HG03457 (cell line): ENCODE measurements at regions not wholly inside any gene's neighbourhood (a gene's known extent, or its start where the extent isn't known, plus 50 kb on each side); places are given as distances from the start of the nearest gene placed in this dataset.
"Not testable (repeated sequence)": the region's sequence is repeated elsewhere in the genome, so short reads cannot be mapped to it uniquely, and the experiment has no call there.

Source experiments
- ATAC-seq: cut with Tn5 transposase; IDR thresholded peaks from one replicate; pipeline ENCODE4 v1.9.1; 2021; ENCODE audit warnings: moderate number of reproducible peaks; ENCODE audit not compliant: unreplicated experiment

DNA sequence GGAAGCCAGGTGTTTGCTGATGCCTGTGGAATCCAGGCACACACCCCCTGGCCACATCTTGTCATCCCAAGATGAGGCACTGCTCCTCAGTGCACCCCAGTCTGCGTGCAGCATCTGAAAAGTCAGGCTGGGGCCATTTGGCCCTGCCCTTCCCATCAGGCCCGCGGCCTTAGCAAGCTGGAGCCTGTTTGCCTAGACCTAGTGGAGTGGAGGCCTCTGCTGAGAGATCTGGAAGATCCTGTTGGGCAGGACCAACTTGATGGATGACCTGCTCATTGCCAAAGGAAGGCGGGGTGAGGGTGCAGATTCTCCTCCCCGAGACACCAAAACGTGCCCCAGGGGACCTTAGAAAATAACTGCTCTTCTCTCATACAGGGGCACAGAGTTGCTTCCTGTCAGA is 220.2 kb downstream of the SHQ1 start:
- ATAC-seq: no peak

DNA sequence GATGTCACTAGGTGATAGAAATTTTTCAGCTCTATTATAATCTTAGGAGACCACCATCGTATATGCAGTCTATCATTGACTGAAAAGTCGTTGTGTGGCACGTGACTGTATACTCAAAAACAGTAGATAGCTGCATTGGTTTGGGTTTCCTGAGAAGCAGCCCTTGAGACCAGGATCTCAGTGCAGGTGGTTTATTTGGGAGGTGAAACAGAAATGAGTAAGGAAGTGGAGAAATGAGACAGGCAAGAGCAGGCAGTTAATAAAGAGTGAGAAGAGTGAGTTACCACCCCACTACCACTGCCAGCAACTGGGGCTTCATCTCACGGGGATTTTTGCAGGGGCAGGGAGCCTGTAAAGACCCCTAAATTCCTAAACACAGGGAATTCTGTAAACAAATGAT is 221.0 kb downstream of the SHQ1 start:
- ATAC-seq: no peak

DNA sequence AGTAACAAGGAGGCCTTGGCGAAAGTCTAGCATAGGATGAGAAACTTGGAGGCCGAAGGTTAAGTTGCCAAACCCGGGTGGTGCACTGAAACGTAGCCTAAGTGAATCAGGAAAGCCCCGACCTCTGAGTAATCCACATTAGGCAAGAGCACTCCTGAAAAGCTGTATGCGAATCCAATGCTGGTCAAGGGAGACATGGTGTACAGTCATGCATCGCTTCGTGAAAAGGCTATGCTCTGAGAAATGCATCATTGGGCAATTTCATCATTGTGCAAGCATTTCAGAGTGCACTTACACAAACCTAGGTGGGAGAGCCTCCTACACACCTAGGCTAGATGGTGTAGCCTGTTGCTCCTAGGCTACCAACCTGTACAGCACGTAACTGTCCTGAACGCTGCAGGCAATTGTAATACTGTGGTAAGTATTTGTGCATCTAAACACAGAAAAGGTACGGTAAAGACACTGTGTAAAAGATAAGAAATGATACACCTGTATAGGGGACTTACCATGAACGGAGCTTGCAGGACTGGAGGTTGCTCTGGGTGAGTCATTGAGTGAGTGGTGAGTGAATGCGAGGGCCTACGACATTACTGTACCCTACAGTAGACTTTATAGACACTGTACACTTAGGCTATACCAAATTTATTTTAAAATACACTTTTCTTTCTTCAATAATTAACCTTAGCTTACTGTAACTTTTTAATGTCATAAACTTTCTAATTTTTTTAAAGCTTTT is 222.5 kb downstream of the SHQ1 start:
- no peak for ATAC-seq

DNA sequence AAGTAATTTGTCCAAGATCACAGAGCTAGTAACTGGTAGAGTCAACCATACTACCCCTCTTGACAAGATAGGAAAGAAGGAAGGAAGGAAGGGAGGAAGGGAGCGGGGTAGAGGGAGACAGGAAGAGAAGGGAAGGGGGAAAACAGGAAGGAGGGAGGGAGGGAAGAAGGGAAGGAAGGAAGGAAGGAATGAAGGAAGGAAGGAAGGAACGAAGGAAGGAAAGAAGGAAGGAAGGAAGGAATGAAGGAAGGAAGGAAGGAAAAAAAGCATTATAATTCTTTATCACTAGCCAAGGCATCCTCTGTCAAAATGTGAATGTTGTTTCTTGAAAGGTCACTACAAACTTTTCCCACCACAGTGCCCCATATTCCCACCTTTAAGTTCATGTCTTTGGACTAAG is 223.6 kb downstream of the SHQ1 start:
- no peak for ATAC-seq

DNA sequence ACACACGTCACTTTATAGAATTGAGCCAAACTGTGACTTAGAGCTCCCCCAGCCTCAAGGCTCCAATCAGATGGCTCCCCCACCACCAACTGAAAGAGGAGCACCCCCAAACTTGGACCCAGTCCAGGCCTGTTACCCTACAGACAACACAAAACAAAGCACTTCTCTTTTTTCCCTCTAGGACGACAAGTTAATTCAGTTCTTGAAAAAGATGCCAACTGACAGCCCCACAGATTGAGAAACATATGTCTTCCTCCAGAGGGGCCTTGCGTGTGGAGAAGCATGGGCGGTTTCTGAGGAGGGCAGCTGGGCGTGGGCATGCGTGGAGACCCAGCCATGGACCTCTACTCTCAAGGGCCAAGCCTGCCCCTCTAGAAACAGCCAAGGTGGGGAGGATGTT is 229.5 kb downstream of the SHQ1 start:
- no peak for ATAC-seq

DNA sequence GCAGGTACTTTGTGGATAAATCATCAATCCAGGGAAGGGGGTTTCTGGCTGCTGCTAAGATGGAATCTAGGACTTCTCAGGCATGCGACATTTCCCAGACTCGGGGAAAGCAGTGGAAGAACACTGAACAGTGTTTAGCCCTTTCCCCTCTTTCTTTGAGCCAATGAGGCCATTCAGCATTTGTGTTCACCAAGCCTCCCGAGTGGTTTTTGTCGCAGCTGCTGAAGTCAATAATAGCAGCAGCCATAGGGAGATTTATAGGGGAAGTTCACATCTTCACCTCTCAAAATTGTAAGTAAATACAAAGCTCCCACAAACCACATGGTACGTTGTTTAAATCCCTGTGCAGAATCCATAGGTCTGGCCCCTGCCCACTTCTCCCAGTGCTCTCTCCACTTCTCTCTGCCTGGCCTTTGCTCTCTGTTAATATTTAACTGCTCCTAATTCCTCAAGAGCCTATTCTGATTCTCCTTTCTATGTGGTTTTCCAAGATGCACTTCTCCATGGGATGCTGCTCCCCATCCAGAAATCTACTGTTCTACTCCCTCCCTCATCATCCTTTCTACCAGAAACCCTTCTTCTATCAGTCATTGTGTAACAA is 230.7 kb downstream of the SHQ1 start:
- ATAC-seq: no peak

DNA sequence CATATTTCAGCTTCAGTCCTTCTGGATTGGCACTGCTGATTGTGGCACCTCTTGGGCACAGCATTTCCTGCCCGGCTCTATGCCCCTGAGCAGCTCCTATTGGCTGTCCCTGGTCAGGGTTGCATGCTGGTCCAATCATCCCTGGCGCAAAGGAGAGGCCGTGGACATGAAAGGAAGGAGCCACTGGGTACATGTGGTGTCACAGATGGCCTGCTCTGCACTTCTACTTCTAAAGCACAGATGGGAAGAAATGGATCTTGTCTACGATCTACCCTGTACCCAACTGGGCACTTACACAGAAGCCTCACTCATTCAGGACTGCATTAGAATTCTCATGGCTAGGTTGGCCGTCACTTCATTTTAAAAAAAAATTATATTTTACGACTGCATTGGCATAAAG is 232.5 kb downstream of the SHQ1 start:
- no peak for ATAC-seq

DNA sequence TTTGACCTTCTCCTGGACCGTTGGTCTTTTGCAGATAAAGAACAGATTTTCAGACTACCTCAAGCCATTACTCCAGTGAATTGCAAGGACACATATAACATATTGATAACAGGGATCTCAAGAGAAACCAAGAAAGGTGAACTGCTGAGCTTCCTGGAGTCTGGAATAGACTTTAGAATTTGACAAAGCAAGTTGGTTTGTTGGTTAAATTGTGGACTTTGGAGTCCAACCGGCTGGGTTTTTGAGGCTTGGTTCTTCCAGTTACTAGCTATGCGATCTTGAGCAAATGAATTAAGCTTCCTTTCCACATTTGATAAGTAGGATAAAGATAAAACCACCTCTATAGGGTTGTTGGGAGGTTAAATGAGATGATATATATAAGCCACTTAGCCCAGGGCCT is 233.1 kb downstream of the SHQ1 start:
- ATAC-seq: no peak

DNA sequence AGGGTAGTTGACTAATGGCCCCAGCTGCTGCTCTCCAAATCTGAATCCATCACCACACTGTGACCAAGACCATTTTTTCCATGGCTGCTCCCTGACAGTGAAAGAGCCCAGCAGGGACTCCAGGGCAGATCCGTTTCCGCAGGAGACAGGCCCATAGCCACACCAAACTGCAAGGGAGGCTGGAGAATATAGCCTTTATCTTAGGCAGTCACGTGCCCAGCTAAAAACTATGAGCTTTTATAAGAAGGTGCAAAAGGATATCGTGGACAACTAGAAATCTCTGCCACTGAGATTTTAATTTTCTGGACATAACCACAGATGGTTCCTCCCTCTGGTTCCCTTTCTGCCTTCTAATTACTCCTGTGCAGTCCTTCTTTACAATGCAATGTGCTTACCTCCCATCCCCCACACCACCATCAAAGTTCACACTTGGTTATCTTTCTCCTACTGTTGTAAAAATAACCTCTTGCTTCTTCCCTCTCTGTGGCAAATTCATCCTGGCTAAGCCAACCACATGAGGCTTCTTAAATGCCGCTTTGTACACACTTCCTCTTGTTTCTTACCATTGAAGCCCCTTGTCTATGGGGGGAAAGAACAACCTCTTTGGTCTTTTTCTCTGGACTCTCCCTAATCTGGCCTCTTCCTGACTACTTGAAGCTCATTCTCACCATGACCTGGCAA is 233.7 kb downstream of the SHQ1 start:
- ATAC-seq: no peak

DNA sequence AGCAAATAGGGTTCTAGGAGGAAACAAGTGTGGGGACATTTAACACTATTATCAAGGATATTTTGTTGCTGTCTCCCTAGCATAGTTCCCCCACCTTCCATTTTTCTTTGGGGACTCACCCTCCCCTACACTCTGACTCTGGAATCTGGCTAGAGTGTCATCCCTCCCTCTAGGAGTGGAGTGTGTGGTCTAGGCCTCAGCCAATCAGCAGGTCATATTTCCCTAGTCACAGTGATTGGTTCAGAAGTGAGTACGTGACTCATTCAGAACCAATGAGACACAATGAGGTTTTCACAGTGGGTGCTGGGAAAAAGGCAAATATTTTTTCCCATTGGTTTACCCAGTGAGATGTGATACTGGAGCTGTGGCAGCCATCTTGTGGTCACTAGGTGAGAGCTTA is 234.4 kb downstream of the SHQ1 start:
- ATAC-seq: no peak

DNA sequence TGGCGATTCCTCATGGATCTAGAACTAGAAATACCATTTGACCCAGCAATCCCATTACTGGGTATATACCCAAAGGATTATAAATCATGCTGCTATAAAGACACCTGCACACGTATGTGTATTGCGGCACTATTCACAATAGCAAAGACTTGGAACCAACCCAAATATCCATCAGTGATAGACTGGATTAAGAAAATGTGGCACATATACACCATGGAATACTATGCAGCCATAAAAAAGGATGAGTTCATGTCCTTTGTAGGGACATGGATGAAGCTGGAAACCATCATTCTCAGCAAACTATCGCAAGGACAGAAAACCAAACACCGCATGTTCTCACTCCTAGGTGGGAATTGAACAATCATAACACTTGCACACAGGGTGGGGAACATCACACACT is 239.1 kb downstream of the SHQ1 start:
- ATAC-seq: not testable (repeated sequence)

DNA sequence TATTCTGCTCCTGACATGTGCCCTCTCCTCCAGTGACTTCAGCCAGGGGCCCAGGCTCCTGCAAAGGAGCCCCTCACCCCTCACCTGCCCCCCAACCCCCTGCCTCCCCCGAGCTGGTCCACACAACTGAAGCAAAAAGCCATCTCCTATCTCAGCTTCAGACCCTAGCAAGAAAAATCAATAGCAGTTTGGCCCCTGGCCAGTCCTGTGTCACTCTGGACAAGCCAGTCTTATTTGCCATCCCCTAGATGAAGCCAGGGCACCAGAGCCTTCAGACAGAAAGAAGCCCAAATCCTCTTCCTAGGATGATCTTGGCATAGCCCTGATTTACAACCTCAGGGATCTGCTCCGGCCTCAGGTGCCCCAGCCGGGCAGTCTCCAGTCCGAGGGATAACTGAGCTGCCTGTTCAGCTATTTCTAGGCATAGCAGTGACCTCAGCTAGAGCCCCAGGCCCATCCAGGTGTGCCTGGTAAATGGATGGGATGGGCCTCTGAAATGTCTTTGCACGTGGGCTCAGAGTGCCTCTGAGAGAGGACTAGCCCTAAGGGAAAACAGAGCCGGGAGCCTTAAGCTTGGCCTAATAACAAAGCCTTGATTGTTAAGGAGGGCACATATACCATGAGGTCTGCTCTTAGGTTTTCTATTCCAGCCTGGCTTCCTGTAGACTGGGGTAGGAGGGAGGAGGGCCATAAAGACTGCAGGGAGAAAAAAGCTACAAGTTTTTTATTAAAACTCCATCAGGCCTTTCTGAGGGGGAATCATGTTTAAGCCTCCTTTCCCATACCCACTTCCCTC is 242.0 kb downstream of the SHQ1 start:
- ATAC-seq: no peak

DNA sequence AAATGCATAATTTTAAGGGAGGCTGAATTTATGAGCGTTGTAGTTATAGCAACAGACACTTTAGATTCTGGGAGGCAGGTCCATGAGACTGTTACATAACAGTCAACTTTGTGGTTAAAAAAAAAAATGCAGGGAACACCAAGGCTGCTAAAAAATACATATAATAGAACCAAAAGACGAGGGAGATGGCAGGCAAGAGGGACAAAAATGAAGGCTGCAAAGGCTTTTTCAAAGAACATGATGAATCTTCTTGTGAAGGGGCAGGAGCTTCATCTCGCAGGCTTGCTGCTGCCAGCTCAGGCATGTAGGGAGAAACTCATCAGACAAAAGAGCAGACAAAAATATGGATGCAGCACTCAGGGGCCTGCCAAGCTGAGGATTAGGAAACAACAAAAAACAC is 243.9 kb downstream of the SHQ1 start:
- ATAC-seq: no peak

DNA sequence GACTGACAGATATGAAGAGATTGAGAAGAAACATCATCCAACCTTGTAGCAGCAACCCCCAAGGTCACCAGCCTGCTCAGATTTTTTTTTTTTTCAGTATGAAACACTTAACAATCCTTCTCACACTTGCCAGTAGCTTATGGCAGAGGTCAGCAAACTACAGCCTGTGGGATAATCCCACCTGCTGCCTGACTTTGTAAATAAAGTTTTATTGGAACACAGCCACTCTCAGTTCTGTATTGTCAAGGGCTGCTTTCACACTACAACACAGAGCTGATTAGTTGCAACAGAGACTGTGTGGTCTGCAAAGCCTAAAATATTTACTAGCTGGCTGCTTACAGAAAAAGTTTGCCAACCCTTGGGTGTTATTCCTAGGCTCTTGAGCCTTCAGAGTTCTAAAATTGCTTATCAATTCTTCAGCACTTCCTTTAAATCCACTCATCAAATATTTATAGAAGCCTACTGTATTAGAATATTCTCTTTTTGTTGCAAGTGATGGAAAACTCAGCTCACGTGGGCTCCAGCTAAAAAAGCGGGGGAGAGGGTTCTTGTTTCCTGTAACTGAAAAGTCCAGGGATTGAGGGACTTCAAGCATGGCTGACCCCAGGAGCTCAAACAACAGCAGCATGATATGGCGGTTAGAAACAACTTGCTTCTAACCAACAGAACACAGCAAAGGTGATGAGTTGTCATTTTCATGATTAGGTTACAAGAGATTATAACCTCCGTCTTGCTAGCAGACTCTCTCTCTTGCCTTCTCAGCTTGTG is 246.1 kb downstream of the SHQ1 start:
- ATAC-seq: no peak

DNA sequence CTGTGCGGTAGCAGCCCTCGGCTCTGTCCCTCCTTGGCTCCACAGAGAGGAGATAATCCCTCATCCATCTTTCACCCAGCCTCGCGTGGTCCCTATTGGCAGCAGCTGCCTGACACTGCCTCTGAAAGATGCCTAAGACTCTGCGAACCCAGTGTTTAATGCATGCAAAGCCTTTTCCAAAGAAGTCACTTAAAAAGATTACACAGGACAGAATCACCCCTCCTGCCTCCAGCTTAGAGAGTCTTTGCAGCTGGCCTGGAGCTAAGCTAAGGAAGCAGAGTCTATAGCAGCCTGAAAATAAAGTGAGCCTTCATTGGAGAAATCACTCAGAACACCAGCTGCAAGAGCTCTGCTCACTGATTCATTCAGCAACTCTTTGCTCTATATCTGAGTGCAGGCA is 247.2 kb downstream of the SHQ1 start:
- no peak for ATAC-seq

DNA sequence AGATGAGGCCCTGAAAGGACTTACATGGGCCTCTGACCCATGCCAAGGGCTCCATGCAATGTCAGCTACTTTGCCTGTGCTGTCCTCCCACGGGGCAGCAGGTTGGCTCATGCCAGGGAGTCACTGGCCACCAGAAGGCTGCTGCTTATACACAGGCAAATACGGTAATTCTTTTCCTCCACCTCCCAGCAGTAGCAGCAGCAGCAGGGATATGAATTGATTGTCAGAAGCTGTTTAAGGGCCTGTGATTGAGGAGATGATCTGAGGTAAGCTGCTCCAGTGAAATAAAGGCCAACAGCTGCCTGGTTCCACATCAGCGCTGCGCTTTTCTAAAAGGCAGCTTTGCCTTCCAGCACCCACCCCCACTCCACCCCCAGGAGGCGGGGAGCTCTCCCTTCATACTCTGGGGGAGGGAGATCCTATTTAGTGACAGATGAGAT is 250.5 kb downstream of the SHQ1 start:
- ATAC-seq: no peak

DNA sequence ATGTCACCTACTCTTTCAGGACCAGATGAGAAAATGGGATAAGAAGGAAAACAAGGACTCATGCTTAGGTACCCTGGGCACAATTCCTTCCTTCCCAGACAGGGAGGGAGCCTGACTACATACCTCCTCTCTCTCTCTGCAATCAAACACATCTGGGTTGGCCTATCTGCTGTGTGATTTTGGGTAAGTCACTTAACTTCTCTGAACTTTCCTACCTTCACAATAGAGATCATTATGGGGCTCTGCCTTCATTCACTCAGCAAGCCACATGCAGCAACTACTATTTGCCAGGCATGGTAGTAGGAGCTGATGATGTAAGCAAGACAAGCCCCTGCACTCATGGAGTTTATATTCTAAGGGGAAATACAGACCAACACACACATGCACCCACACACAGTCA is 251.2 kb downstream of the SHQ1 start:
- ATAC-seq: no peak

DNA sequence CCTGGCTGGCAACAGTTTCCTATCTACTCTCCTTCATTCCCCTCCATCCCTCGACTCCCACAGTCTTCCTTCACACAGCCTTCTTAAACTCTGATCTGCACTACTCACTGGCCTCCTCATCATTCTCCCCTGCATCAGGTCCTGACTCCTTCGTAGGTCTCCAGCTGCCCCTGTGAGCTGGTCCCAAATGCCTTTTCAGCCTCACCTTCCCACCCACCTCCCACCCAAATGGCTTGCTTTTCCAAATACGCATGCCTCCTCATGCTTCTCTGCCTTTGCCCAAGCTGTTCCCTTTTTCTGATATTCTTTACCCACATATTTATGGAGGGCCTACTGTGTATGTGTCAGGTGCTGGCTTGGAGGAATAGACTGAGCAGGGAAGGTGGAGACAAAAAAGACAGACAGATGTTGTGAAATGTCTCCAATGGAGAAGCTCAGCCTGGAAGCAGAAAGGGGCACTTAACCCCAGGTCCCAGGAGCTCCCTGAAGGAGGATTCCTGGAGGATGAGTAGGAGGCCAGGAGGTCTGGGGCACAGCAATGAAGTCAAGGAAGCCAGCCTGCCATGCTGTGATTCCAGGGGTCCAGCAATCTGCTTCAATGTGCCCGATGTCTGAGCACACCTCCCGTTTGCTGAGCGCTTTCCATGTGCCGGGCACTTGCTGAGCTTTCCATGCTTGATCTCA is 252.2 kb downstream of the SHQ1 start:
- ATAC-seq: no peak

DNA sequence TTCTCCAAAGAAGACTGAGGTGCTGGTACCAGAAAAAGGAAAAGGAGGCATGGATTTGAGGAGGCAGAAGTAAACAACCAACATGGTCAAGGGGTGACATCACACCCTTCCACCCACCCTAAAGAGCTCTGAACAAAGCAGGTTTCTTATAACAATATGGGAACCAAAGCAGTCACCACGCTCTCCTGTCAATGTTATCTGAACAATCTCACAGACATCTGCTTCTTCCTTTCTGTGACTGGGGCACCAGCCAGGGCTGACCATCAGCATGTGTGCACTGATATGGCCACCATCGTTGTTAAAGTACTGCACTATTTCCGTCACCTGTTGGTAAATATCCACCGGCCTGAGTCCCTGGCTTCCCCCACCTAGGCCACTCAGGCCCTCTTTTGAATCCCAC is 252.9 kb downstream of the SHQ1 start:
- no peak for ATAC-seq

DNA sequence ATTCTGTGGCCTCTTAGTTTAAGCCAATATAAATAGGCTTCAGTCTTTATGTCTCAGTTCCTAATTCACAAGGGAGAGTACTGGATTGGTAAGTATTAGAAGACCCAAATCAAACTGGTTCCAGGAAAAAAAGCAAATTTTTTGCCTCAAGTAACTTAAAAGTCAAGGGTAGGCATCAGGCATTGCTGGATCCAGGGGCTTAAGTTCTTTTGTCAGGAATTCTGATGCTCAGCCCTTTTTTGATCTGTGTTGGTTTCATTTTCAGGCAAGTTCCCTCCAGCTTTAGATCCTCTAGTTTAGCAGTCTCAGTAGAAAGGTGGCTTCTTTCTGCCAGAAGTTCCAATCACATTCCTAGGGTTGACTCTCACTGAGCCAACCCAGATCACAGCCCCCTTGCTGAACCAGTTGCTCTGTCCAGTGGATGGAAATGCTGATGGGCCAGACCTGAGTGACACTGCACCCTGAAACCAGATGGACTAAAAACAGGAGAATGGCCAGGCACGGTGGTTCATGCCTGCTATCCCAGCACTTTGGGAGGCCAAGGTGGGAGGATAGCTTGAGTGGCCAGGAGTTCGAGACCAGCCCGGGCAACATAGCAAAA is 253.5 kb downstream of the SHQ1 start:
- ATAC-seq: no peak
